OCI-LY3 (cell line): ENCODE measurements at regions not wholly inside any gene's neighbourhood (a gene's known extent, or its start where the extent isn't known, plus 50 kb on each side); places are given as distances from the start of the nearest gene placed in this dataset.
A peak's percentile ranks its signal among the peaks of the same experiment; 100 is the strongest.

Experiments
- H2AFZ ChIP-seq: fragments of 200-600, 300-600 bp; shearing (Covaris generic); 2 replicates; pipeline ENCODE4 v1.6.0; 2014; ENCODE audit warnings: antibody characterized with exemption, low read depth, low read length
- H3K27ac ChIP-seq: fragments of 200-600, 300-600 bp; sonication (generic); 2 replicates; pipeline ENCODE4 v1.5.1; 2014; ENCODE audit warnings: mild to moderate bottlenecking, low read length, moderate library complexity, mixed read lengths
- H3K27me3 ChIP-seq: fragments of 200-600, 300-600 bp; sonication (generic); 2 replicates; pipeline ENCODE4 v1.6.1; 2014; ENCODE audit warnings: low read depth, low read length, mixed read lengths
- H3K36me3 ChIP-seq: fragments of 200-600, 300-600 bp; sonication (generic); replicated peaks from 2 replicates; pipeline ENCODE3; 2014; ENCODE audit warnings: low read depth, low read length, mixed read lengths
- H3K4me1 ChIP-seq: fragments of 300-600, 200-600 bp; sonication (generic); 2 replicates; pipeline ENCODE4 v1.6.1; 2014; ENCODE audit warnings: low read length, mixed read lengths
- H3K4me2 ChIP-seq: fragments of 200-600, 300-600 bp; sonication (generic); 2 replicates; pipeline ENCODE4 v1.6.1; 2014; ENCODE audit warnings: low read length, mixed read lengths
- H3K4me3 ChIP-seq: fragments of 300-600, 200-600 bp; sonication (generic); 2 replicates; pipeline ENCODE4 v1.5.1; 2014; ENCODE audit warnings: antibody characterized with exemption, mild to moderate bottlenecking, low read length, moderate library complexity
- H3K79me2 ChIP-seq: fragments of 300-600, 200-600 bp; shearing (Covaris generic); 2 replicates; pipeline ENCODE4 v1.6.1; 2014; ENCODE audit warnings: mild to moderate bottlenecking, low read length, mixed read lengths
- H3K9ac ChIP-seq: fragments of 300-600, 200-600 bp; shearing (Covaris generic); 2 replicates; pipeline ENCODE4 v1.6.0; 2014; ENCODE audit warnings: mild to moderate bottlenecking, low read length, moderate library complexity
- H3K9me3 ChIP-seq: fragments of 200-600, 300-600 bp; shearing (Covaris generic); 2 replicates; pipeline ENCODE4 v1.6.1; 2014; ENCODE audit warnings: low read length, mixed read lengths; ENCODE audit not compliant: insufficient read depth
- H4K20me1 ChIP-seq: fragments of 200-600, 300-600 bp; sonication (generic); 2 replicates; pipeline ENCODE4 v1.6.1; 2016; ENCODE audit warnings: low read length, mixed read lengths; ENCODE audit not compliant: insufficient read depth
- CTCF ChIP-seq: fragments of 200-600, 300-600 bp; sonication (generic); IDR thresholded peaks from 2 replicates; pipeline ENCODE4 v1.5.1; 2014; ENCODE audit warnings: antibody characterized with exemption, low read length, low read depth
- EZH2phosphoT487 ChIP-seq: fragments of 200-600 bp; shearing (Covaris generic); IDR thresholded peaks from 2 replicates; pipeline ENCODE4 v1.6.1; 2018; ENCODE audit warnings: antibody characterized with exemption, mixed run types, low read depth

DNA sequence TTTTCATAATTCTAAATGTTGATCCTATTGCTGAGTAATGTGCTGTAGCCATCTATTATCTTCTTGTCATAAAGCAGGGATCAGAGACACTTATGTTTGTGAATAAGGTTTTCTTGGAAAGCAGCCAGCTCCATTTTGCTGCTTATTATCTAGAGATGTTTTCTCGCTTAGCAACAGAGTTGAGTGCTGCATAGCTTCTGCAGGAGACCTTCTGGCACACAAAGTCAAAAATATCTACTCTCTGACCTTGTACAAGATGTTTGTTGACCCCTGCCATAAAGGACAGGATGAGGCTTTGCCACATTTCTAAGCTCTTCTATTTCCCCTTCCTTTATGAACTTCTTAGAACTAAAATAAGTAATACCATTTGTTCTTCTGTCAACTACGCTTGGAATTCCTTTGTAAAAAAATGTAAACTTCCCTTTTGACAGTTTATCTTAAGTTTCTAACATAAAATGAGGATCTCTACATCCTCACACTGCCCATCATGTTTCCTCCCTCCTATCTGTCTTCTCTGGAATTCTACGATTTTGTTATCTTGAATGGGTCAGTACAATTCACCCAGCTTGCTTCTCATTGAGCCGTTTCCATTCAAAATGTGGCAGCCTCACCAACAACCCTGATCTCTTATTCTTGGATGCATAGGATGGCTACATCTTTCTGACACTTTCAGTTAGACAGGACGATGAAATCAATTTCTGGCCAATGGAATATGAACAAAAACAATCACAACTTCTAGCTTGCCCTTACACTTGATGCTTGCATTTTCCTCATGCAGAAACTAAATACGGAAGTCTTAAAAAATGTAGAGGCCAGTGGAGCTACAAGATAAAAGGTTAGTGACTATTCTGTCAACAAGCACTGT, 1377.0 kb downstream of the SUCLG1 start:
- no peaks in the 10 kb centered on the region for H3K79me2 ChIP-seq
- no peaks in the 10 kb centered on the region for H3K27me3 ChIP-seq
- no peaks in the 10 kb centered on the region for H3K36me3 ChIP-seq
- H3K4me1 ChIP-seq = no peaks in the 10 kb centered on the region
- H2AFZ ChIP-seq = peak overlapping the region; percentile 58
- H4K20me1 ChIP-seq = no peaks in the 10 kb centered on the region
- no peak overlapping the region for H3K27ac ChIP-seq
- H3K9me3 ChIP-seq = no peaks in the 10 kb centered on the region
- TF ChIP-seq CTCF (no peak), EZH2phosphoT487 (no peak)
- no peak overlapping the region for H3K4me2 ChIP-seq
- H3K9ac ChIP-seq = no peak overlapping the region
- H3K4me3 ChIP-seq = no peak overlapping the region

GRCh38 chr2:83079007-83079406, 1380.1 kb downstream of the SUCLG1 start:
- no peaks in the 10 kb centered on the region for H3K79me2 ChIP-seq
- no peaks in the 10 kb centered on the region for H4K20me1 ChIP-seq
- no peak overlapping the region for H3K9ac ChIP-seq
- no peak for TF ChIP-seq EZH2phosphoT487
- no peak for TF ChIP-seq CTCF
- H3K27ac ChIP-seq = no peak overlapping the region
- no peaks in the 10 kb centered on the region for H3K36me3 ChIP-seq
- no peak overlapping the region for H2AFZ ChIP-seq
- no peaks in the 10 kb centered on the region for H3K9me3 ChIP-seq
- no peak overlapping the region for H3K4me3 ChIP-seq
- no peak overlapping the region for H3K4me2 ChIP-seq
- no peaks in the 10 kb centered on the region for H3K4me1 ChIP-seq
- no peaks in the 10 kb centered on the region for H3K27me3 ChIP-seq

DNA sequence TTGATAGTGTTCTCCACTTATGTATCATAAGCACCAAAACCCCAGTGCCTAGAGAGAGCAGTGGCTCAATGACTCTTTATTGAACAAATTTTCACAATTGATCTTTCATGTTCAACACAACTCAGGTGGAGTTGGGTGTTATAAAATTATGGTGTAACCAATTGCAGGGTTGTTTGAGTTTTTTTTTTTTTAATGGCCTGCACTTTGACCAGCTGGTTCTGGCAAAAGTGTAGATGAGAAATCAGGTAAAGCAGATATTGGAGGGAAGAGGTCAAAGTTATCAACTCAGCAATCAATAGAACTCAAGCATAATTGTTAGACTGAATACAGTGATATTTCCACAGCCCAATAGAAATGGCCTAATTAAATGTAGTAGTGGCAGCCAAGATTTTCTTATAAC, 1386.3 kb downstream of the SUCLG1 start:
- Histone ChIP-seq H3K27me3 (no peaks in the 10 kb centered on the region), H4K20me1 (no peaks in the 10 kb centered on the region), H3K79me2 (no peaks in the 10 kb centered on the region), H3K9ac (no peak overlapping the region), H3K27ac (no peak overlapping the region), H3K9me3 (no peaks in the 10 kb centered on the region), H3K4me3 (no peak overlapping the region), H3K36me3 (no peaks in the 10 kb centered on the region), H2AFZ (no peak overlapping the region), H3K4me1 (no peaks in the 10 kb centered on the region), H3K4me2 (no peak overlapping the region)
- TF ChIP-seq EZH2phosphoT487 = no peak
- no peak for TF ChIP-seq CTCF

GRCh38 chr2:83071914-83072313, 1387.2 kb downstream of the SUCLG1 start:
- Histone ChIP-seq H3K4me3 (no peak overlapping the region), H3K27me3 (no peaks in the 10 kb centered on the region), H3K9ac (no peak overlapping the region), H2AFZ (no peak overlapping the region), H3K79me2 (no peaks in the 10 kb centered on the region), H4K20me1 (no peaks in the 10 kb centered on the region), H3K36me3 (no peaks in the 10 kb centered on the region), H3K4me1 (no peaks in the 10 kb centered on the region), H3K27ac (no peak overlapping the region), H3K4me2 (no peak overlapping the region), H3K9me3 (no peaks in the 10 kb centered on the region)
- TF ChIP-seq EZH2phosphoT487 (no peak), CTCF (no peak)
